Uterus (tissue), 2 donors: ENCODE measurements at regions not wholly inside any gene's neighbourhood (a gene's known extent, or its start where the extent isn't known, plus 50 kb on each side); places are given as distances from the start of the nearest gene placed in this dataset.

Experiments used
- POLR2A ChIP-seq, 2 donors: fragments of 450-650 bp; IDR thresholded peaks; one replicate each; pipeline ENCODE4 v1.6.1; 2016; ENCODE audit warnings: antibody characterized with exemption in 2 of 2, mild to moderate bottlenecking in 1 of 2, moderate library complexity in 1 of 2
- TF ChIP-seq, protein P1 (sequence below), 4 experiments: fragments of 200-600 bp in 2 of 4; fragments of 450-650 bp in 2 of 4; sonication (generic) in 2 of 4; IDR thresholded peaks; one replicate each; pipeline ENCODE4 v1.5.1; 2016 to 2019; ENCODE audit warnings: antibody characterized with exemption in 4 of 4, mild to moderate bottlenecking in 2 of 4, moderate library complexity in 1 of 4

GRCh38 chr4:165783626-165784025 lies 89.4 kb upstream of the TLL1 start:
- TF ChIP-seq POLR2A (IDR thresholded peaks at IDR 0.05) = no peak
- TF ChIP-seq, protein P1, sequence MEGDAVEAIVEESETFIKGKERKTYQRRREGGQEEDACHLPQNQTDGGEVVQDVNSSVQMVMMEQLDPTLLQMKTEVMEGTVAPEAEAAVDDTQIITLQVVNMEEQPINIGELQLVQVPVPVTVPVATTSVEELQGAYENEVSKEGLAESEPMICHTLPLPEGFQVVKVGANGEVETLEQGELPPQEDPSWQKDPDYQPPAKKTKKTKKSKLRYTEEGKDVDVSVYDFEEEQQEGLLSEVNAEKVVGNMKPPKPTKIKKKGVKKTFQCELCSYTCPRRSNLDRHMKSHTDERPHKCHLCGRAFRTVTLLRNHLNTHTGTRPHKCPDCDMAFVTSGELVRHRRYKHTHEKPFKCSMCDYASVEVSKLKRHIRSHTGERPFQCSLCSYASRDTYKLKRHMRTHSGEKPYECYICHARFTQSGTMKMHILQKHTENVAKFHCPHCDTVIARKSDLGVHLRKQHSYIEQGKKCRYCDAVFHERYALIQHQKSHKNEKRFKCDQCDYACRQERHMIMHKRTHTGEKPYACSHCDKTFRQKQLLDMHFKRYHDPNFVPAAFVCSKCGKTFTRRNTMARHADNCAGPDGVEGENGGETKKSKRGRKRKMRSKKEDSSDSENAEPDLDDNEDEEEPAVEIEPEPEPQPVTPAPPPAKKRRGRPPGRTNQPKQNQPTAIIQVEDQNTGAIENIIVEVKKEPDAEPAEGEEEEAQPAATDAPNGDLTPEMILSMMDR (IDR thresholded peaks at IDR 0.05) = no peak
